ENCODE measurements at regions not wholly inside any gene's neighbourhood (a gene's known extent, or its start where the extent isn't known, plus 50 kb on each side); places are given as distances from the start of the nearest gene placed in this dataset.

DNA sequence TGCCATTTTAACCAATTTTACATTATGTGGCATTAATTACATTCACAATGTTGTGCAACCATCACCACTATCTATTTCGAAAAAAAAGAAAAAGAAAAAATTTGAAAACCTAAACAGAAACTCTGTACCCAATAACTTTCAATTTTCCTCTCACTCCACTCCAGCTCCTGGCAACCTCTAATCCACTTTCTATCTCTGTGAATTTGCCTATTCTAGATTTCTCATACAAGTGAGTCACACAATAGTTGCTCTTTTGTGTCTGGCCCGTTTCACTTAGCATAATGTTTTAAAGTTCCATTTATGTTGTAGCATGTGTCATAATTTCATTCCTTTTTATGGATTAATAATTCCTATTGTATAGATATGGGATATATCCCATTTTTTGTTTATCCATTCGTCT, 53.3 kb upstream of the TBC1D5 start:
- no peak overlapping the region for H3K27ac ChIP-seq (ENCODE audit: low read depth, low read length)
- H2AFZ ChIP-seq (ENCODE audit: low read depth, low read length, severe bottlenecking), result no peak overlapping the region
- no peak overlapping the region for H3K4me2 ChIP-seq (ENCODE audit: low read depth, low read length, poor library complexity, severe bottlenecking)
- no peaks in the 10 kb centered on the region for H4K20me1 ChIP-seq (ENCODE audit: low read depth, low read length)
- no peaks in the 10 kb centered on the region for H3K36me3 ChIP-seq (ENCODE audit: low read length)
- H3K79me2 ChIP-seq (ENCODE audit: insufficient read depth, low read length), result no peaks in the 10 kb centered on the region
- H3K9me3 ChIP-seq (ENCODE audit: insufficient read depth, low read length), result no peaks in the 10 kb centered on the region
- no peak overlapping the region for H3K4me3 ChIP-seq (ENCODE audit: insufficient read depth, low read length, poor library complexity, severe bottlenecking)
- no peaks in the 10 kb centered on the region for H3K27me3 ChIP-seq (ENCODE audit: low read length)
- H3K9ac ChIP-seq (ENCODE audit: low read length), result no peak overlapping the region
- TF ChIP-seq, protein P1, sequence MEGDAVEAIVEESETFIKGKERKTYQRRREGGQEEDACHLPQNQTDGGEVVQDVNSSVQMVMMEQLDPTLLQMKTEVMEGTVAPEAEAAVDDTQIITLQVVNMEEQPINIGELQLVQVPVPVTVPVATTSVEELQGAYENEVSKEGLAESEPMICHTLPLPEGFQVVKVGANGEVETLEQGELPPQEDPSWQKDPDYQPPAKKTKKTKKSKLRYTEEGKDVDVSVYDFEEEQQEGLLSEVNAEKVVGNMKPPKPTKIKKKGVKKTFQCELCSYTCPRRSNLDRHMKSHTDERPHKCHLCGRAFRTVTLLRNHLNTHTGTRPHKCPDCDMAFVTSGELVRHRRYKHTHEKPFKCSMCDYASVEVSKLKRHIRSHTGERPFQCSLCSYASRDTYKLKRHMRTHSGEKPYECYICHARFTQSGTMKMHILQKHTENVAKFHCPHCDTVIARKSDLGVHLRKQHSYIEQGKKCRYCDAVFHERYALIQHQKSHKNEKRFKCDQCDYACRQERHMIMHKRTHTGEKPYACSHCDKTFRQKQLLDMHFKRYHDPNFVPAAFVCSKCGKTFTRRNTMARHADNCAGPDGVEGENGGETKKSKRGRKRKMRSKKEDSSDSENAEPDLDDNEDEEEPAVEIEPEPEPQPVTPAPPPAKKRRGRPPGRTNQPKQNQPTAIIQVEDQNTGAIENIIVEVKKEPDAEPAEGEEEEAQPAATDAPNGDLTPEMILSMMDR (IDR thresholded peaks at IDR 0.05; ENCODE audit: insufficient read depth, low read length, poor library complexity, severe bottlenecking), result no peak
- no peak for TF ChIP-seq EZH2phosphoT487 (conservative IDR thresholded peaks at IDR 0.05; ENCODE audit: low read length)
- no peaks in the 10 kb centered on the region for H3F3A ChIP-seq (ENCODE audit: insufficient read depth)
- H3K9me2 ChIP-seq (replicated peaks; ENCODE audit: insufficient read depth, low read length), result no peaks in the 10 kb centered on the region

DNA sequence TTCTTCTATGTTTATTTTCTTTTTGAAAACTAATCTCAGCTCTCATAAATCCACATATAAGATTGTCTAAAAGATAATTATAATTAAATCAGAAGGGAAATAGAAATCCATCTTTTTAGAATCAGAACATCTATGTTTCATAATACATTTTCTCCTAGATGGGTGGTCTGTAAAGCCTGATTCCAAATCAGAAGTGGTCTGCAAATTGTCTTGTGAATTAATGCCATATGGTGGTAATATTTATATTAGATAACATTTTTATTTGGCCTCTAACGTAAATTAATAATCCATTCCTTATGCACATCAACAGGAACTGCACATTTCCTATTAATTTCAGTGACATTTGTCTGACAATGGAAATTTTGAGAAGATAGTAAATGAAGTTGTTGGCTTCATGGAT, 52.8 kb upstream of the TBC1D5 start:
- Histone ChIP-seq H3K4me2 (ENCODE audit: low read depth, low read length, poor library complexity, severe bottlenecking) (no peak overlapping the region), H3K9me3 (ENCODE audit: insufficient read depth, low read length) (no peaks in the 10 kb centered on the region), H3K4me3 (ENCODE audit: insufficient read depth, low read length, poor library complexity, severe bottlenecking) (no peak overlapping the region), H3K27ac (ENCODE audit: low read depth, low read length) (no peak overlapping the region), H3K9me2 (replicated peaks; ENCODE audit: insufficient read depth, low read length) (no peaks in the 10 kb centered on the region), H4K20me1 (ENCODE audit: low read depth, low read length) (no peaks in the 10 kb centered on the region), H3F3A (ENCODE audit: insufficient read depth) (no peaks in the 10 kb centered on the region), H3K79me2 (ENCODE audit: insufficient read depth, low read length) (no peaks in the 10 kb centered on the region), H2AFZ (ENCODE audit: low read depth, low read length, severe bottlenecking) (no peak overlapping the region), H3K27me3 (ENCODE audit: low read length) (no peaks in the 10 kb centered on the region), H3K9ac (ENCODE audit: low read length) (no peak overlapping the region), H3K36me3 (ENCODE audit: low read length) (no peaks in the 10 kb centered on the region)
- TF ChIP-seq EZH2phosphoT487 (conservative IDR thresholded peaks at IDR 0.05; ENCODE audit: low read length), result no peak
- TF ChIP-seq, protein P1 (IDR thresholded peaks at IDR 0.05; ENCODE audit: insufficient read depth, low read length, poor library complexity, severe bottlenecking), result no peak

DNA sequence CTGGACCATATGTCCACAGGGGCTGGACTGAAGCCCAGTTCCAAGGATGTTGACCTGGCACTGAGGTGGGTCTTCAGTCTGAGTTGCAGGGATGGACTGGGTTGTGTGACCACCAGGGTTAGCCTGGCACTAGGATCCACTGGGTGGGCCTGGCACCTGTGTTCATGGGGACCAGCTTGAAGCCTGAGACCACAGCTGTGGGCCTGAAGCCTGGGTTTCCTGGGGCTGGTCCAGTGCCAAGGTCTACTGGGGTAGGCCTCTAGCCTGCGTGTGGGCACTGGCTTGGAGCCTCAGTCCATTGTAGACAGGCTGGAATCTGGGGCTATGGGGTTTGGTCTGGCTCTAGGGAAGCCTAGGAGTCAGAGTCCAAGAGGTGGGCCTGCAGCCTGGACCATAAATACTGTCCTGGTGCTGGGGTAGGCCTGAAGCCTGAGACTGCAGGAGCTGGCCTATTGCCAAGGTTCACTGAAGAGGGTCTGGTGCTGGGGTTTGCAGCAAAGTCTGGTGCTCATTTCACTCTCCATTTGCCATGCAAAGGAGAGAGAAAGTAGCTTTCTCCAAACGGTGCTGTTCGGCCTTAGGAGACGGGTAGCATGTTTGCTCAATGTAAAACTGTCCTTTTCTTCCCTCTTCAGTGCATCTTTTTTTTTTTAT, 51.2 kb upstream of the TBC1D5 start:
- no peaks in the 10 kb centered on the region for H3K36me3 ChIP-seq (ENCODE audit: low read length)
- no peaks in the 10 kb centered on the region for H3K9me3 ChIP-seq (ENCODE audit: insufficient read depth, low read length)
- no peak overlapping the region for H3K4me2 ChIP-seq (ENCODE audit: low read depth, low read length, poor library complexity, severe bottlenecking)
- no peaks in the 10 kb centered on the region for H4K20me1 ChIP-seq (ENCODE audit: low read depth, low read length)
- no peak overlapping the region for H2AFZ ChIP-seq (ENCODE audit: low read depth, low read length, severe bottlenecking)
- no peak overlapping the region for H3K4me3 ChIP-seq (ENCODE audit: insufficient read depth, low read length, poor library complexity, severe bottlenecking)
- no peak overlapping the region for H3K9ac ChIP-seq (ENCODE audit: low read length)
- H3F3A ChIP-seq (ENCODE audit: insufficient read depth), result no peaks in the 10 kb centered on the region
- no peaks in the 10 kb centered on the region for H3K9me2 ChIP-seq (replicated peaks; ENCODE audit: insufficient read depth, low read length)
- H3K27me3 ChIP-seq (ENCODE audit: low read length), result no peaks in the 10 kb centered on the region
- TF ChIP-seq EZH2phosphoT487 (conservative IDR thresholded peaks at IDR 0.05; ENCODE audit: low read length), result no peak
- TF ChIP-seq, protein P1 (IDR thresholded peaks at IDR 0.05; ENCODE audit: insufficient read depth, low read length, poor library complexity, severe bottlenecking), result no peak
- H3K27ac ChIP-seq (ENCODE audit: low read depth, low read length), result no peak overlapping the region
- no peaks in the 10 kb centered on the region for H3K79me2 ChIP-seq (ENCODE audit: insufficient read depth, low read length)

Data from SU-DHL-6 (cell line).